ENCODE measurements at regions not wholly inside any gene's neighbourhood (a gene's known extent, or its start where the extent isn't known, plus 50 kb on each side); places are given as distances from the start of the nearest gene placed in this dataset.

- H3K36me3 ChIP-seq (ENCODE audit: insufficient read depth, insufficient read length, low read length) = no peaks in the 10 kb centered on the region
- TF ChIP-seq YY1 (IDR thresholded peaks at IDR 0.05; ENCODE audit: insufficient read depth, insufficient read length) (no peak), ZNF274 (IDR thresholded peaks at IDR 0.05; ENCODE audit: low read depth, low read length) (no peak), SUZ12 (IDR thresholded peaks at IDR 0.05; ENCODE audit: extremely low read depth, insufficient read depth, insufficient read length) (no peak)
- H3K27me3 ChIP-seq (ENCODE audit: insufficient read depth, insufficient read length) = no peaks in the 10 kb centered on the region
- H3K9ac ChIP-seq (ENCODE audit: insufficient read length, low read depth) = no peak overlapping the region
- H3K9me3 ChIP-seq (ENCODE audit: insufficient read depth, low read length) = peaks cover 4% of the 10 kb centered on the region; the same call in 1 of the 2 replicates
- no peak for DNase-seq (ENCODE audit: low read depth, low spot score)
- H3K4me1 ChIP-seq (ENCODE audit: insufficient read depth, insufficient read length) = peaks cover 10% of the 10 kb centered on the region
- no peak overlapping the region for H3K4me3 ChIP-seq (ENCODE audit: insufficient read length, low read depth)
These were observed 443.7 kb downstream of the PTPRU start for GRCh38 chr1:29679828-29680558.

GRCh38 chr1:29679316-29679715 is 443.0 kb downstream of the PTPRU start:
- peaks cover 4% of the 10 kb centered on the region; the same call in 1 of the 2 replicates for H3K9me3 ChIP-seq (ENCODE audit: insufficient read depth, low read length)
- peaks cover 10% of the 10 kb centered on the region for H3K4me1 ChIP-seq (ENCODE audit: insufficient read depth, insufficient read length)
- no peak overlapping the region for H3K4me3 ChIP-seq (ENCODE audit: insufficient read length, low read depth)
- no peaks in the 10 kb centered on the region for H3K36me3 ChIP-seq (ENCODE audit: insufficient read depth, insufficient read length, low read length)
- H3K27me3 ChIP-seq (ENCODE audit: insufficient read depth, insufficient read length) = no peaks in the 10 kb centered on the region
- TF ChIP-seq ZNF274 (IDR thresholded peaks at IDR 0.05; ENCODE audit: low read depth, low read length) (no peak), SUZ12 (IDR thresholded peaks at IDR 0.05; ENCODE audit: extremely low read depth, insufficient read depth, insufficient read length) (no peak), YY1 (IDR thresholded peaks at IDR 0.05; ENCODE audit: insufficient read depth, insufficient read length) (no peak)
- no peak for DNase-seq (ENCODE audit: low read depth, low spot score)
- H3K9ac ChIP-seq (ENCODE audit: insufficient read length, low read depth) = no peak overlapping the region

DNA sequence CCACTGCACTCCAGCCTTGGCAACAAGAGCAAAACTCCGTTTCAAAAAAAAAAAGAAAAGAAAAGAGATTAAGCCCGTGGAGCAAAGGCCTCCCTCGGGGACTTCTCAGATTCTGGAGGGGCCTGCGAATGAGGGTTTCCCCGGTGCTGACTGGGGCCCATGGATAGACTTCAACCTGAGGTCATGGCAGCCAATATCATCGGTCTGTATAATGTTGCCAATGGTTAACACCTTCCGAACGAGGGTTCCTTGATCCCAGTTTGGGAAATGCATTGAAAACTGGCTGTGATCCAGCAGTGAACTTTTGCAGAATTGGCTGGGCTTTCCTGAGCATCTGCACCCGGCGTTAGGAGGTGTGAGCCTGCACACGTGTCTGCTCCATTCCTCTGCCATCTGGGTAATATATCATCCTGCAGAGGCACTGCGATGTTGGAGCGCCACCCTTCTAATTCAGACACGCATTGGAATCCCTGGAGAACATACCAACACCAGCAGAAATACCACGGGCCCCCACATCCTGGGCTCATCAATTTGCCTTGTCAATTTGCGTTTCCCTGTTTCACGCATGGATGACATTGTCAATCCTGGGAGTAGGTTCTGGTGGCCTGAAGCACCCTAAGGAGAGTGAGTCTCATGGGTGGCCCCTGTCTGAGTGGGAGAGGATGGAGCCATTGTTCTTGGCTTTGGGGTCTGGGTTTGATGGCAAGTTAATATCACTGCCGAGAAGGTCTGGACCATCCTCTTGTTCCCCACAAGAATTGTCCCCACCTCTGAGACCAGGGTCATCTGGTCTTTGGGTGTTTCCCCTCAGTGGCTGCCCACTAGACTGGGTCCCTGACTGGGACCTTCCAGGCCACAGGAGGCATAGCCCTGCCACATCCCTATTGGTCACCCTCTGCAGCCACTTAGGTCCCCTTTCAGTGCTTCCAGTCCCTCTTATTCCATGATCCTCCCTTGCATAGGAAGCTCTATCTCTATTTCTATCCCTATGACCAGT is 441.0 kb downstream of the PTPRU start:
- H3K9ac ChIP-seq (ENCODE audit: insufficient read length, low read depth) = no peak overlapping the region
- H3K4me1 ChIP-seq (ENCODE audit: insufficient read depth, insufficient read length) = peaks cover 11% of the 10 kb centered on the region
- no peak for DNase-seq (ENCODE audit: low read depth, low spot score)
- no peak overlapping the region for H3K4me3 ChIP-seq (ENCODE audit: insufficient read length, low read depth)
- TF ChIP-seq ZNF274 (IDR thresholded peaks at IDR 0.05; ENCODE audit: low read depth, low read length) = no peak
- no peak for TF ChIP-seq SUZ12 (IDR thresholded peaks at IDR 0.05; ENCODE audit: extremely low read depth, insufficient read depth, insufficient read length)
- no peak for TF ChIP-seq YY1 (IDR thresholded peaks at IDR 0.05; ENCODE audit: insufficient read depth, insufficient read length)
- H3K36me3 ChIP-seq (ENCODE audit: insufficient read depth, insufficient read length, low read length) = no peaks in the 10 kb centered on the region
- peaks cover 4% of the 10 kb centered on the region; the same call in 1 of the 2 replicates for H3K9me3 ChIP-seq (ENCODE audit: insufficient read depth, low read length)
- no peaks in the 10 kb centered on the region for H3K27me3 ChIP-seq (ENCODE audit: insufficient read depth, insufficient read length)

GRCh38 chr1:29676496-29676895 is 440.2 kb downstream of the PTPRU start:
- TF ChIP-seq YY1 (IDR thresholded peaks at IDR 0.05; ENCODE audit: insufficient read depth, insufficient read length) (no peak), ZNF274 (IDR thresholded peaks at IDR 0.05; ENCODE audit: low read depth, low read length) (no peak), SUZ12 (IDR thresholded peaks at IDR 0.05; ENCODE audit: extremely low read depth, insufficient read depth, insufficient read length) (no peak)
- no peaks in the 10 kb centered on the region for H3K27me3 ChIP-seq (ENCODE audit: insufficient read depth, insufficient read length)
- H3K9me3 ChIP-seq (ENCODE audit: insufficient read depth, low read length) = peaks cover 4% of the 10 kb centered on the region; the same call in 1 of the 2 replicates
- H3K4me3 ChIP-seq (ENCODE audit: insufficient read length, low read depth) = no peak overlapping the region
- H3K36me3 ChIP-seq (ENCODE audit: insufficient read depth, insufficient read length, low read length) = no peaks in the 10 kb centered on the region
- no peak overlapping the region for H3K9ac ChIP-seq (ENCODE audit: insufficient read length, low read depth)
- H3K4me1 ChIP-seq (ENCODE audit: insufficient read depth, insufficient read length) = peaks cover 8% of the 10 kb centered on the region
- no peak for DNase-seq (ENCODE audit: low read depth, low spot score)

GRCh38 chr1:29675481-29676263 is 439.4 kb downstream of the PTPRU start:
- Histone ChIP-seq H3K9ac (ENCODE audit: insufficient read length, low read depth) (no peak overlapping the region), H3K27me3 (ENCODE audit: insufficient read depth, insufficient read length) (no peaks in the 10 kb centered on the region), H3K36me3 (ENCODE audit: insufficient read depth, insufficient read length, low read length) (no peaks in the 10 kb centered on the region), H3K9me3 (ENCODE audit: insufficient read depth, low read length) (peaks cover 4% of the 10 kb centered on the region; the same call in 1 of the 2 replicates), H3K4me3 (ENCODE audit: insufficient read length, low read depth) (no peak overlapping the region), H3K4me1 (ENCODE audit: insufficient read depth, insufficient read length) (peaks cover 8% of the 10 kb centered on the region)
- DNase-seq (ENCODE audit: low read depth, low spot score) = no peak
- TF ChIP-seq YY1 (IDR thresholded peaks at IDR 0.05; ENCODE audit: insufficient read depth, insufficient read length) (no peak), SUZ12 (IDR thresholded peaks at IDR 0.05; ENCODE audit: extremely low read depth, insufficient read depth, insufficient read length) (no peak), ZNF274 (IDR thresholded peaks at IDR 0.05; ENCODE audit: low read depth, low read length) (no peak)

- no peak for DNase-seq (ENCODE audit: low read depth, low spot score)
- TF ChIP-seq ZNF274 (IDR thresholded peaks at IDR 0.05; ENCODE audit: low read depth, low read length) (no peak), YY1 (IDR thresholded peaks at IDR 0.05; ENCODE audit: insufficient read depth, insufficient read length) (no peak), SUZ12 (IDR thresholded peaks at IDR 0.05; ENCODE audit: extremely low read depth, insufficient read depth, insufficient read length) (no peak)
- peaks cover 4% of the 10 kb centered on the region; the same call in 1 of the 2 replicates for H3K9me3 ChIP-seq (ENCODE audit: insufficient read depth, low read length)
- H3K4me3 ChIP-seq (ENCODE audit: insufficient read length, low read depth) = no peak overlapping the region
- no peak overlapping the region for H3K9ac ChIP-seq (ENCODE audit: insufficient read length, low read depth)
- H3K36me3 ChIP-seq (ENCODE audit: insufficient read depth, insufficient read length, low read length) = no peaks in the 10 kb centered on the region
- peaks cover 8% of the 10 kb centered on the region for H3K4me1 ChIP-seq (ENCODE audit: insufficient read depth, insufficient read length)
- no peaks in the 10 kb centered on the region for H3K27me3 ChIP-seq (ENCODE audit: insufficient read depth, insufficient read length)
These were observed 438.5 kb downstream of the PTPRU start for GRCh38 chr1:29674627-29675326.

Data from NT2/D1 (cell line).